ENCODE measurements at regions not wholly inside any gene's neighbourhood (a gene's known extent, or its start where the extent isn't known, plus 50 kb on each side); places are given as distances from the start of the nearest gene placed in this dataset.
"Not testable (repeated sequence)": the region's sequence is repeated elsewhere in the genome, so short reads cannot be mapped to it uniquely, and the experiment has no call there.

DNA sequence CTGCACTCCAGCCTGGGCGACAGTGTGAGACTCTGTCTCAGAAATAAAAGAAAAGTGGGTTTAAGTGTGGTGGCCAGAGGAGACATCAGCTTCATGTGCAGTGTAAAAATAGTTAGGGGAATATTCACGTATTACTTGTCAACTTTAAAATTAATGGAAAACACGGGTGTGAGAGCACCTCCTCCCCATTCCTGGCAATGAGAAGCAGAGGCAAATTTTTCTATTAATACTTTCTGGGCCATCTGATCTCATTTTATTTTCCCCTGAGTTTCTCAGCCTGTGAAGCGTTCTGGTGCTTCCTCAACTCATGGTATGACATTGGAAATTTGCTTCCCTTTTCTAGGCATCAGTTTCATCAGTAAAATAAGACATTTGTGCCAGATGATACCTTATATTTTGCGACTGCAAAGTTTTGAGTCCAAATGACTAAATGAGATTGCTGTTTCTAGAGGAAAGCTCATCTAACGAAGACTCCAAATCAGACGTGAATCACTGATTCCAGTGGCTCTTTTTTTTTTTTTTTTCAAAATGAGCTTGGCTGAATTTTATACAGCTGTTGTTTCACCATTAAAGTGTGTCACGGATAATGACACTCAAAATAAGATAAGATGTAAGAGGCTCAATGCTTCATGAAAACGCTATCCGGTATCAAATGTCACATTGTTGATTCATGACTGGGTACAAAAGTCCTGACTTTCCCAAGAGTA, 104.6 kb downstream of the MSX2 start:
- DNase-seq, result no peak

DNA sequence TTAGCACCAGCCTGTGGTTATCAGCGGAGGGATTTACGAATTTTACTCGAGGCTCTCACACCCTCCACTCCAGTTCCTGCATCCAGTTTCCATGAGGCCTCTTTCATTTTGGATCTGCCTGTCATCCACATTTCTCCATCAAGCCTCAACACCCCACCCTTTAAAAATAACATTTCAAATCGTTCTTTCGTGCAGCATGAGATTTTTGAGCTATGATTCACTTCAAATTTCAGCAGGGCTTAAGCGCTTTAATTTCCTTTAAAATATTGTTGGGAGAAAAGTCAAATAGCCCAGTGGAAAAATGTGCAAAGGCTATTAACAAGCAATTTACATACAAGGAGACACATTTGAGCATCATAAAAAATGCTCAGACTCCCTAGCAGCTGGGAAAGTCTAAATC, 103.2 kb downstream of the MSX2 start:
- DNase-seq, result no peak

- DNase-seq, result no peak
Measured at GRCh38 chr5:174825587-174825986, 101.2 kb downstream of the MSX2 start.

DNA sequence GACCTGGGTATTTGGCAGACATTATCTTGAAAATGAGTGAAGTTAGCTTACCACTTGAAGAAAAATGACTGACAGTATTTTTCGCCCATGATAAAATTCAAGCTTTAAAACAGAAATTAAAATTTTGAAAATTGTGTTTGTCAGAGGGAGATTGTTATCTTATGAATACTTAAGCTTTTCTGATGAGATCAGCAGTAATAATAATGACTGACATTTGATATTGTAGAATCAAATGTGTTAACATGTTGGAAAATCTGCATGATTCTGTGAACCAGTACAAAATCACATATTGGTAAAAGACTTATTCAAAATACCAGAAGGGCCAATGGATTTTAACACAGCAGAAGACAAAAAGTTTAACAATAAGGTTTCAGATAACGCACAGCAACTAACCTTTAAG, 94.0 kb downstream of the MSX2 start:
- no peak for DNase-seq

DNA sequence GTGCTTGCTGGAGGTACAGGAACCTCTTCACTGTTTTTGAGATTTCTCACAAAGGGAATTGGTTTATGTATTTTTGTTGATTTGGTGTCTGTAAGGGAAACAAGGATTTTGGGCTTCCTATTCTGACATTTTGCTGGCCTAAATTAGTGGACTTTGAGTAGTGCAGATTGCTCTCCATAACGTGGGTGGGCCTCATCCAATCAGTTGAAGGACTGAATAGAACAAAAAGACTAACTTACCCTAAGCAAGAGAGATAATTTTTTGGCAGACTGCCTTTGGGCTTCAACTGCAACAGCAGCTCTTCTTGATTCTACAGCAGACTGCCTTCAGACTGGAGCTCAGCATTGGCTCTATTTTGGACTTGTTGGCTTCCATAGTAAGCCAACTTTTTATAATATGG, 93.2 kb downstream of the MSX2 start:
- DNase-seq, result no peak

DNA sequence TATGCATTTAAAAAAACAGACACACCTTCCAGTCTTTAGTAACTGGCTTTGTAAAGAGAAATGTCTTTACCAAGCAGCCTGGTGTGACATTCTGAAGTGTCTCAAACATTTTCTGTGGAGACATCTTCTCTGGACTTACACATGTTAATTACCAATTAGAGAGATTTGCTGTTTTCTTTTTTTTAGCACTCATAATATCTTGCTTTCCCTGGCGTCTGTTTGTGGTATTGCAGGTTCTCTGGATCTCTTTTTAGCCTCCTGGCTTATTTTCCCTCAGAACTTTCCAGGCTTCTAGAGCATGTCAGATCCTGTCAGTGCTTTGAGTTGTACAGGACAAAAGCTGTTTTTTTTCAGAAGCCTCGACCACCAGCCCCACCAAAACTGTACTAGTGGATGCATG, 92.5 kb downstream of the MSX2 start:
- no peak for DNase-seq

- no peak for DNase-seq
Measured at GRCh38 chr5:174811438-174811837, 87.1 kb downstream of the MSX2 start.

- DNase-seq, result no peak
Measured at GRCh38 chr5:174810796-174811195, 86.4 kb downstream of the MSX2 start.

- DNase-seq, result no peak
Measured at GRCh38 chr5:174807471-174807870, 83.1 kb downstream of the MSX2 start.

DNA sequence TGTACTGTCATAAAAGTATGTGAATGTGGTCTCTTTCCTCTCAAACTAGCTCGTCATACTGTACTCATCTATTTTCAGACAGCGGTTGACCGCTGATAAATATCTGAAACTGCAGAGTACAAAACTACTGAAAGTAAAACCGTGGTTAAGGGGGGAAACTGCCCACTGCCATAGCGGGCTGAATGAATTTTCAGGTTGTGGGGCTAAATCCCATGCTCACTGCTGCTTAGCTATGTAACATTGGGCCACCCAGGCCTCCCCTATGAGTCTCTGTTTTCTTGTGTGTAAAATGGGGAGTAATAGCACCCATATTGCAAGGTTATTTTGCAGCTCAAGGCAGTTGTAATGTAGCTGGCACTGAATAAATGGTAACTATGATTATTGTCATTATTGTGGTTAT, 82.3 kb downstream of the MSX2 start:
- no peak for DNase-seq

DNA sequence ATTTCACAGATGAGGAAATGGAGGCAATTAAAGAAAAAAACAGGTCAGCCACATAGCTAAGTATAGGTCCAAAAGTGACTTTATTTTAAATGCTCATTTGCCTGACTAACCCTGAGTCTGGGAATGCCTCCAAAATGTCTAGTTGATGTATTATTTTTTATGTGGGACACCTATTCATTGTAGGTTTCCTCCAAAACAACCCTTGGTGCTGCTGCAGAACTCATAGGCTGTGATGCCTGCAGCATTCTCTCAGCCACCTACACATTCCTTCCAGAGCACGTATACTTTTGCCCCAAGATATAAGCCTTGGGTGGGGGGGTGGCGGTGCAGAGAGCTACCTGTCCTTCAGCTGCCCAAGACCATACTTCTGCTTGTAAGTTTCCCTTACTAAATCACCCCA, 77.4 kb downstream of the MSX2 start:
- no peak for DNase-seq

DNA sequence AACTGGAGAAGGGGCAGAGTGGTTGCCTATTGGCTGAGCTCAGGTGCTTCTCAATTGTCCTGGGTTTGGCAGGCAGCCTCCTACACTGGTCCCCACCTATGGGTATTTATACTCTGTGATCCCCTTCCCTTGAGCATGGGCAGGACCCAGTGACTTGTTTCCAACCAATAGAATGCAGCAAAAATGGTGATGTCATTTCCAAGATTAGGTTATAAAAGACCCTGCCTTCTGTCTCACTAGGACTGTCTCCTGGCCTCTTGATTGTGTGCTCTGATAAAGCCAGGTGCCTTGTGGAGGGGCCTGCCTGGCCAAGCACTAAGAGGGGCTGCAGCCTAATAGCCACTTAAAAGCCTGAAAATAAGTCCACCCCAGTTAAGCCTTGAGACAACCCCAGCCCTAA, 76.1 kb downstream of the MSX2 start:
- DNase-seq, result no peak

DNA sequence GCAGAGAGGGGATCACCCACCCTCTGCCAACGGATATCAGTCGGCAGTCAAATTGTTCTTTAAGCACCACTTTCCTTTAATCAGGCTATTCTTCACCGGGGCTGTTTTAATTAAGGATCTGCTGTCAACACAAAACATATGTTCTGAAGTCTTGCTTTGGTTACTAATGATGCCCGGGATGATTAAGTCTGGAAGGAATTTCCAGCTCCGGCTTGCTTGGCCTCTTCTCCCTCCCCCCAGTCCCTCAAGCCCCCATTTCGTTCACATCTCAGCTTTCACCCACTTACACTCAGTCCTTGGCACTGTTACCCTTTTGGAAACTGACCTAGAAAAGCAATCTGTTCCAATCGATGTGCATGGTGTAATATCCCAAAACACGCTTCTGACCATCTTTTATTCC, 74.7 kb downstream of the MSX2 start:
- DNase-seq, result no peak

DNA sequence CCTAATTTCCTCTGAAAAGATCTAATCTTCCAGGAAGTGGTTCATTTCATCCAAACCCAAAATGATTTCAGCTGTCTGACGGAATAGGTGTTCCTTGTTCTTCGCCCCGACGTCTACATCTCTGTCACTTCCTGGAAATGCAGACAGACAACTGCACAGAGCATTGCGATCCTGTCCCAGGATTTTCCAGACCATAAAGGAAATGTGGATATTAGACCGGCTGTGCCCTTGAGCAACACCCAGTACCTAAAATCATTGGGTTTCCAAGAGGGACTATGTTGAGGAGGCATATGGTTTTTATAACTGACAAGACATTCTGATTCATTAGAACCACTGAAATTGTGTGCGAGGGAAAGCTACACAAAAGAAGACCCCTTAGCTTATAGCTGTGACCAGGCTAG, 74.2 kb downstream of the MSX2 start:
- no peak for DNase-seq

DNA sequence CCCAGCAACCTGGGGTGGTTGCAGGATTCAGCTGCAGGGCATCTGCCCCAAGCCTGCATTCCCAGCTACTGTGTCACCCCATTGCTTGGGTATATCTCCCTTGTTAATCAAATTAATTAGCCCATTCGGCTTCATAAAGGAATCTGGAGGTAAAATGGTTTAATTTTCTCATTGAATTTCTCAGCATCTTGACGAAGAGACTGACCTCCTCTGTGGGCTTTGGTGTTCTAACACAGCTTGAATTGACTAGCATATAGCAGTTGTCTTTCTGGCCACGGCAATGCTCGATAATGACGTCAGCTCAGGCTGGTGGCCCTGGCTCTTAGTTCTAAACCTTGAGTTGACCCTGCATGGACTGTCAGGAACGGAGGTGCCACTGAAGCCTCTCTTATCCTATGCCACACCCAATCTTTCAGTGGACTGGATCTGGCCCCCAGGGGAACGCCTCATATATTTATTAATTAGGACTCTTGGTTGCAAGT, 72.4 kb downstream of the MSX2 start:
- no peak for DNase-seq

DNA sequence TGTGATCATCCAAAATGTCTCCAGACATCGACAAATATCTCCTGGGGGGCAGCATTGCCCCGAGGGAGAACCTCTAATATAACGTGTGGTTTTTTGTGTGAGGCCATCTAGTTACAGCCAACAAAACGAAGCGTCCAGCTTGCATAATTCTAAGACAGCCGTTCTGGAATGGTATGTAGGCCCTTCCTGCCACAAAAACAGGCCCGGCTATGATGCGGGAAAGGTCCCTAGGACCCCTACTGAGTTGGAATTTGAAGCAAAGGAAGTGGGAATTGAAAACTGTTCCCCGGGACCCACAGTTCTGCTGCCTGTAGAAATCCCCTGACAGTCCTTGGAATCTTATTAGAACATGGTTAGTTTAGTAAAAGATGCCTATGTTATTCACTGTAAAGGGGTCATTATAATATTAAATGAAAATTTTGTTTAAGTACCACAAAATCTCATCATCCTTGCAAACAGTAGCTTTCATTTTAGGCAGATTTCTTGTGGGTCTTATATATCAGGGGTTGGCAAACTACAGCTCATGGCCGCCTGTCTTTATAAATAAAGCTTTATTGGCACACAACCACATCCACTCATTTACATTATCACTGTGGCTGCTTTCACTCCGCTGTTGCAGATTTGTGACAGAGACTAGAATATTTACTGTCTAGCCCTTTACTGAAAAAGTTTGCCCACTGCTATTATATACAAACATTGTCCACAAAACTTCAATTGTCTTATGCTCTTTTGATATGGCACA, 70.7 kb downstream of the MSX2 start:
- DNase-seq, result no peak

GRCh38 chr5:174793684-174794328, 69.4 kb downstream of the MSX2 start:
- no peak for DNase-seq

GRCh38 chr5:174793076-174793475, 68.7 kb downstream of the MSX2 start:
- DNase-seq, result no peak

GRCh38 chr5:174792265-174792664, 67.9 kb downstream of the MSX2 start:
- DNase-seq, result not testable (repeated sequence)

- no peak for DNase-seq
Measured at GRCh38 chr5:174790906-174791305, 66.5 kb downstream of the MSX2 start.

DNA sequence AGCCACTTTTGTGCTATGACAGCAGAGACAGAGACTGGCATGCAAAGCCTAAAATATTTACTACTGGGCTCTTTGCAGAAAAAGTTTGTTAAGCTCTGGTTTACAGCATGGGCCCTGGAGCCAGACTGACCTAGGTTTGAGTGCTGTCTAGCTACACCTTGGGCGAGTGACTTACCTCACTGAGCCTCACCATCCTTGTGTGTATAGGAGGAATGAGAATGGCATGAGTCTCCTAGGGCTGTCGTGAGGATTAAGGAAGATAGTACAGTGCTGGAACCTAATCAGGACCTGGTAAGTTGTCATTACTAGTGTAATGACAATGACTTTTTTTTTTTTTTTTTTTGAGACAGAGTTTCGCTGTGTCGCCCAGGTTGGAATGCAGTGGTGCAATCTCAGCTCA, 65.2 kb downstream of the MSX2 start:
- no peak for DNase-seq

- no peak for DNase-seq
Measured at GRCh38 chr5:174785120-174785680, 60.8 kb downstream of the MSX2 start.
